NCI-H2196 (cell line): ENCODE measurements at regions not wholly inside any gene's neighbourhood (a gene's known extent, or its start where the extent isn't known, plus 50 kb on each side); places are given as distances from the start of the nearest gene placed in this dataset.

ENCODE experiments used
- DNase-seq: peaks from one replicate; lab custom pipeline; 2025; ENCODE audit not compliant: unreplicated experiment; lab: John Stamatoyannopoulos, UW

DNA sequence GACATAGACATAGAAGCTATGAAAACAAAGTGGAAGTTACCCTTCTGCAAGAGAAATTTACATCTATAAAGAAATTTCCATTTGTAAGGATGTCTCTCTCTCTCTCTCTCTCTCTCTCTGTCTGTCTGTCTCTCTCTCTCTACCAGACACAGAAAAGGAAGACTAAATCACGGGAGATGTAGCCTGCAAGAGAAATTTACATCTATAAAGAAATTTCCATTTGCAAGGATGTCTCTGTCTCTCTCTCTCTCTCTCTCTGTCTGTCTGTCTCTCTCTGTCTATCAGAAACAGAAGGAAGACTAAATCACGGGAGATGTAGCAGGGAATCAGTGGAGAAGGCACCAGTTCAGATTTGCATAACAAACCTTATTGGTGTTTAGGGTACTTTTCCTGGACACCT, 65.6 kb upstream of the CTSO start:
- DNase-seq: no peak

DNA sequence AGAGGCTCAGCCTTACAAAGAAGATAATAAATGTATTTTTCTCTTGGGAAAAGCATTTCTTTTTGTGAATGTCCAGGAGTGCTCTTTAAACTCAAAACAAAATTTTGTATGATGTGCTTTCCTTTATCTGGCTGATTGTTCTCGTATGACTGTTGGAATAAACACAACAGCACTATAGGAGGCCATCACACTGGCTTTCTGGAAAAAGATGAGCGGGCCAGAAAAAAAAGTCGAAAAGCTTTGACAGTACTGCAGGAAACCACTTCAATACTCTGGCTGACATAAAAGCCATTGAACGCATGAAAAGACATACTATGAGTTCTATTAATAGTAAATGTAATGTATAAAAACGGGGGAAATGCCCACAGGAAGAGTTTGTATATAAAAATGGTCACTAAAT, 64.7 kb upstream of the CTSO start:
- no peak for DNase-seq

DNA sequence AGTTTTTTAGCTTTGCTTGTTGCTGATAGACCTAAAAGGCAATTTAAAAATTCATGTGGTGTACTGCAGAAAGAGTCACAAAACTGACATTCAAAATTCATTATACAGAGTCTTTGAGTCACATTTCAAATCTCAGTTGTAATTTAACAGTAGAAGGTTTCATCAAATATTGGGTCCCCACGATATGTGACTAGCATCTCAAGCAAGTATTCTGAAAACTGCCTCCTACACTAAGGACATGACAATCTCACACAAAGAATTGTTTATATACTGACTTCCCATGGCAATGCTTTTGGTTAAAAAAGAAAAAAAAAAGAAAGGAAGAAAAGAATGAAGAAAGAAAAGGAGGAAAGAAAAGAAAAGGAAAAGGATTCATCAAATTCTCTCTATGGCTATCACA, 62.1 kb upstream of the CTSO start:
- DNase-seq: no peak

DNA sequence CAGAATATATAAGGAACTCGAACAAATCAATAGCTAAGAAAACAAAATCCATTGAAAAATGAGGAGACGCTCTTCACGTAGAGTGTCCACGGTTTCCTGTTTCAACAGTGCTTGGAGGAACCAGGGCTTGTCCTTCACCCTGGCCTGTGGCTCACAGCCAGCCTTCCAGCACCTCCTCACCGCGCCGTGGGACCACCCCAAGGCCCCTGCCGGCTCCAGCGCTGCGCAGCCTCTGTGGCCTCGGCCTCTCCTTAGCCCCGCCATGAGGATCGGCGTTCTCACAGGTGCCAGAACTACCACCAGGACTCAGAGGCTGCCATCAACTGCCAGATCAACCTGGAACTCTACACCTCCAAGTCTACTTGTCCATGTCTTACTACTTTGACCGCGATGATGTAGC, 52.5 kb upstream of the CTSO start:
- DNase-seq: no peak
